Naive thymus-derived CD4-positive, alpha-beta T cell (primary cell): ENCODE measurements at regions not wholly inside any gene's neighbourhood (a gene's known extent, or its start where the extent isn't known, plus 50 kb on each side); places are given as distances from the start of the nearest gene placed in this dataset.
"Not testable (repeated sequence)": the region's sequence is repeated elsewhere in the genome, so short reads cannot be mapped to it uniquely, and the experiment has no call there.

Source experiments
- ATAC-seq: fragments of 150-1000 bp; cut with Tn5 transposase; 2 replicates; pipeline ENCODE4 v1.10.0; 2021; ENCODE audit warnings: mild to moderate bottlenecking, moderate library complexity
- CTCF ChIA-PET: fragments of 350-600 bp; sonication (Branson Sonifier 250); formaldehyde crosslinking; loops from one replicate; lab custom pipeline; 2021; ENCODE audit warnings: antibody characterized with exemption; lab: Charles Lee
- POLR2A ChIA-PET: fragments of 350-600 bp; sonication (Branson Sonifier 250); formaldehyde crosslinking; loops from one replicate; lab custom pipeline; 2021; ENCODE audit warnings: antibody characterized with exemption, inconsistent platforms; lab: Charles Lee
- DNase-seq, 9 donors: peaks; one replicate each; pipeline versions ENCODE4 v3.0.0 to v3.0.0-alpha.2; 2020 to 2022; ENCODE audit warnings: mixed read lengths in 1 of 9
- H3K27ac ChIP-seq: one replicate; pipeline ENCODE4 v1.7.0; 2013; ENCODE audit warnings: mild to moderate bottlenecking, low read depth, low read length, moderate library complexity
- H3K27me3 ChIP-seq, 2 donors: one replicate each; pipeline ENCODE4 v1.7.0; 2013; ENCODE audit warnings: low read length in 2 of 2, mild to moderate bottlenecking in 2 of 2, moderate library complexity in 2 of 2; ENCODE audit not compliant: control insufficient read depth in 2 of 2, insufficient read depth in 2 of 2
- H3K36me3 ChIP-seq, 3 experiments: 1 replicate in 2 of 3; 2 replicates in 1 of 3; pipeline ENCODE4 v1.7.0; 2013; ENCODE audit warnings: low read length in 3 of 3, mild to moderate bottlenecking in 3 of 3, moderate library complexity in 1 of 3; ENCODE audit not compliant: insufficient read depth in 3 of 3, control insufficient read depth in 2 of 3
- H3K4me1 ChIP-seq, 2 donors: one replicate each; pipeline ENCODE4 v1.7.0; 2013; ENCODE audit warnings: low read length in 2 of 2, mild to moderate bottlenecking in 2 of 2, moderate library complexity in 1 of 2; ENCODE audit not compliant: control insufficient read depth in 2 of 2, insufficient read depth in 2 of 2
- H3K4me3 ChIP-seq: 2 replicates; pipeline ENCODE4 v1.7.0; 2013; ENCODE audit warnings: mild to moderate bottlenecking, low read length
- H3K9me3 ChIP-seq, 3 experiments: 1 replicate in 2 of 3; 2 replicates in 1 of 3; pipeline ENCODE4 v1.7.0; 2013; ENCODE audit warnings: low read length in 3 of 3; ENCODE audit not compliant: control insufficient read depth in 2 of 3
- H3K27ac Mint-ChIP-seq, 9 donors: one replicate each; pipeline ENCODE4 v1.8.0; 2020 to 2022; ENCODE audit warnings: mixed read lengths in 9 of 9, mild to moderate bottlenecking in 8 of 9, moderate library complexity in 5 of 9, inconsistent platforms in 2 of 9
- H3K27me3 Mint-ChIP-seq, 5 donors: one replicate each; pipeline ENCODE4 v1.8.0; 2021 to 2022; ENCODE audit warnings: mixed read lengths in 5 of 5, mild to moderate bottlenecking in 1 of 5
- H3K36me3 Mint-ChIP-seq, 5 donors: one replicate each; pipeline ENCODE4 v1.8.0; 2020 to 2022; ENCODE audit warnings: mixed read lengths in 5 of 5, mild to moderate bottlenecking in 3 of 5, inconsistent platforms in 1 of 5
- H3K4me1 Mint-ChIP-seq, 7 donors: one replicate each; pipeline ENCODE4 v1.8.0; 2020 to 2022; ENCODE audit warnings: mixed read lengths in 7 of 7, mild to moderate bottlenecking in 3 of 7, inconsistent platforms in 1 of 7
- H3K4me3 Mint-ChIP-seq, 10 donors: one replicate each; pipeline ENCODE4 v1.8.0; 2020 to 2022; ENCODE audit warnings: mild to moderate bottlenecking in 10 of 10, mixed read lengths in 10 of 10, moderate library complexity in 6 of 10, inconsistent platforms in 2 of 10
- H3K9me3 Mint-ChIP-seq, 11 donors: one replicate each; pipeline ENCODE4 v1.8.0; 2020 to 2022; ENCODE audit warnings: mixed read lengths in 11 of 11, mild to moderate bottlenecking in 4 of 11, inconsistent platforms in 1 of 11, moderate library complexity in 1 of 11
- intact Hi-C, 2 donors: fragments of 100-400 bp; cut with micrococcal nuclease; formaldehyde crosslinking; loops; one replicate each; pipeline ENCODE4 v1.15.1; 2023

GRCh38 chr5:174462129-174462528, 262.3 kb upstream of the MSX2 start:
- Mint-ChIP-seq H3K4me3 (no peak overlapping the region), H3K4me1 (peaks cover 0 to 17% (median 8%) of the 10 kb centered on the region in 7 donors), H3K36me3 (peaks cover 0 to 4% (median 0%) of the 10 kb centered on the region in 5 donors), H3K27me3 (peaks cover 0 to 23% (median 4%) of the 10 kb centered on the region in 5 donors), H3K9me3 (peaks cover 0 to 7% (median 0%) of the 10 kb centered on the region in 11 donors), H3K27ac (no peak overlapping the region)
- Histone ChIP-seq H3K36me3 (no peaks in the 10 kb centered on the region), H3K27me3 (no peaks in the 10 kb centered on the region), H3K27ac (no peak overlapping the region), H3K4me3 (no peak overlapping the region), H3K4me1 (no peaks in the 10 kb centered on the region), H3K9me3 (no peaks in the 10 kb centered on the region)
- DNase-seq (no peak), ATAC-seq (no peak)
- ChIA-PET CTCF (interaction anchor here (1.3 kb wide), 1 partner anchor 42 kb away, joined by 4 read pairs; no protein-coding TSS in a partner anchor), POLR2A (no interaction called here)
- intact Hi-C loops, result no loop called here

GRCh38 chr5:174464504-174465165, 259.7 kb upstream of the MSX2 start:
- Histone ChIP-seq H3K4me1 (no peaks in the 10 kb centered on the region), H3K9me3 (no peaks in the 10 kb centered on the region), H3K27me3 (no peaks in the 10 kb centered on the region), H3K36me3 (no peaks in the 10 kb centered on the region), H3K4me3 (no peak overlapping the region), H3K27ac (no peak overlapping the region)
- Mint-ChIP-seq H3K4me1 (peaks cover 0 to 13% (median 8%) of the 10 kb centered on the region in 7 donors), H3K9me3 (peaks cover 0 to 8% (median 3%) of the 10 kb centered on the region in 11 donors), H3K27ac (no peak overlapping the region), H3K27me3 (peaks cover 0 to 23% (median 4%) of the 10 kb centered on the region in 5 donors), H3K4me3 (no peak overlapping the region), H3K36me3 (peaks cover 0 to 4% (median 0%) of the 10 kb centered on the region in 5 donors)
- intact Hi-C loops, result no loop called here
- POLR2A ChIA-PET, result no interaction called here
- ATAC-seq (no peak), DNase-seq (no peak)
- CTCF ChIA-PET, result no interaction called here

GRCh38 chr5:174471528-174471927, 252.9 kb upstream of the MSX2 start:
- H3K27ac Mint-ChIP-seq, H3K9me3 ChIP-seq, DNase-seq, POLR2A ChIA-PET, H3K36me3 Mint-ChIP-seq, H3K27me3 ChIP-seq, H3K4me3 Mint-ChIP-seq, H3K27me3 Mint-ChIP-seq, H3K4me1 ChIP-seq, H3K36me3 ChIP-seq, ATAC-seq, H3K27ac ChIP-seq, H3K4me1 Mint-ChIP-seq, H3K4me3 ChIP-seq, intact Hi-C loops, CTCF ChIA-PET: not testable (repeated sequence)
- H3K9me3 Mint-ChIP-seq, result peaks cover 5 to 37% (median 18%) of the 10 kb centered on the region in 11 donors

GRCh38 chr5:174472956-174473355, 251.4 kb upstream of the MSX2 start:
- Histone ChIP-seq H3K4me3 (no peak overlapping the region), H3K4me1 (no peaks in the 10 kb centered on the region), H3K27ac (no peak overlapping the region), H3K9me3 (no peaks in the 10 kb centered on the region), H3K36me3 (no peaks in the 10 kb centered on the region), H3K27me3 (no peaks in the 10 kb centered on the region)
- ATAC-seq (no peak), DNase-seq (no peak)
- intact Hi-C loops, result no loop called here
- Mint-ChIP-seq H3K4me1 (no peaks in the 10 kb centered on the region), H3K27me3 (peaks cover 0 to 7% (median 0%) of the 10 kb centered on the region in 5 donors), H3K9me3 (peaks cover 3 to 37% (median 18%) of the 10 kb centered on the region in 11 donors), H3K36me3 (no peaks in the 10 kb centered on the region), H3K27ac (no peak overlapping the region), H3K4me3 (no peak overlapping the region)
- POLR2A ChIA-PET, result no interaction called here
- CTCF ChIA-PET, result no interaction called here

GRCh38 chr5:174476001-174476400, 248.4 kb upstream of the MSX2 start:
- H3K27me3 ChIP-seq, H3K9me3 ChIP-seq, H3K4me3 Mint-ChIP-seq, CTCF ChIA-PET, H3K36me3 Mint-ChIP-seq, H3K4me1 Mint-ChIP-seq, H3K4me1 ChIP-seq, DNase-seq, intact Hi-C loops, H3K36me3 ChIP-seq, H3K27ac ChIP-seq, H3K27ac Mint-ChIP-seq, H3K4me3 ChIP-seq, ATAC-seq, POLR2A ChIA-PET: not testable (repeated sequence)
- Mint-ChIP-seq H3K9me3 (peaks cover 0 to 50% (median 18%) of the 10 kb centered on the region in 11 donors), H3K27me3 (peaks cover 0 to 12% (median 0%) of the 10 kb centered on the region in 5 donors)

- Mint-ChIP-seq H3K4me3 (no peak overlapping the region), H3K27ac (no peak overlapping the region), H3K4me1 (no peaks in the 10 kb centered on the region), H3K27me3 (peaks cover 0 to 12% (median 0%) of the 10 kb centered on the region in 5 donors), H3K9me3 (peaks cover 0 to 39% (median 14%) of the 10 kb centered on the region in 11 donors), H3K36me3 (no peaks in the 10 kb centered on the region)
- ChIA-PET POLR2A (no interaction called here), CTCF (no interaction called here)
- no peaks in the 10 kb centered on the region for H3K36me3 ChIP-seq
- H3K27me3 ChIP-seq, result no peaks in the 10 kb centered on the region
- no peak overlapping the region for H3K4me3 ChIP-seq
- no peak overlapping the region for H3K27ac ChIP-seq
- no peaks in the 10 kb centered on the region for H3K9me3 ChIP-seq
- no peaks in the 10 kb centered on the region for H3K4me1 ChIP-seq
- no peak for DNase-seq
- intact Hi-C loops, result no loop called here
- ATAC-seq, result no peak
Observed at GRCh38 chr5:174479325-174479724, 245.1 kb upstream of the MSX2 start.

GRCh38 chr5:174481737-174482136, 242.6 kb upstream of the MSX2 start:
- Histone ChIP-seq H3K9me3 (no peaks in the 10 kb centered on the region), H3K27me3 (no peaks in the 10 kb centered on the region), H3K4me1 (no peaks in the 10 kb centered on the region), H3K4me3 (no peak overlapping the region), H3K27ac (no peak overlapping the region), H3K36me3 (no peaks in the 10 kb centered on the region)
- H3K27ac Mint-ChIP-seq, result no peak overlapping the region
- H3K36me3 Mint-ChIP-seq, result no peaks in the 10 kb centered on the region
- intact Hi-C loops, result no loop called here
- no peak for ATAC-seq
- H3K27me3 Mint-ChIP-seq, result peaks cover 0 to 20% (median 13%) of the 10 kb centered on the region in 5 donors
- no peak for DNase-seq
- peaks cover 0 to 40% (median 8%) of the 10 kb centered on the region in 11 donors for H3K9me3 Mint-ChIP-seq
- H3K4me1 Mint-ChIP-seq, result no peaks in the 10 kb centered on the region
- ChIA-PET POLR2A (no interaction called here), CTCF (no interaction called here)
- no peak overlapping the region for H3K4me3 Mint-ChIP-seq
